SK-N-MC (cell line): ENCODE measurements at regions not wholly inside any gene's neighbourhood (a gene's known extent, or its start where the extent isn't known, plus 50 kb on each side); places are given as distances from the start of the nearest gene placed in this dataset.

ENCODE experiments used
- EZH2 ChIP-seq: fragments of 200-600 bp; sonication (generic); IDR thresholded peaks from one replicate; pipeline ENCODE4 v1.6.1; 2017; ENCODE audit warnings: antibody characterized with exemption
- POLR2AphosphoS5 ChIP-seq: IDR thresholded peaks from 2 replicates; pipeline ENCODE4 v1.6.1; 2012; ENCODE audit warnings: mild to moderate bottlenecking, low read depth, low read length, borderline replicate concordance

GRCh38 chrX:45309096-45309495 lies 108.4 kb upstream of the DIPK2B start:
- TF ChIP-seq EZH2 (no peak), POLR2AphosphoS5 (no peak)
